Sigmoid colon (tissue), 4 donors: ENCODE measurements at regions not wholly inside any gene's neighbourhood (a gene's known extent, or its start where the extent isn't known, plus 50 kb on each side); places are given as distances from the start of the nearest gene placed in this dataset.

ENCODE experiments used
- CTCF ChIP-seq, 4 experiments: fragments of 450-650 bp in 3 of 4; fragments of 200-600 bp in 1 of 4; IDR thresholded peaks; one replicate each; pipeline ENCODE4 v1.5.1; 2016 to 2019; ENCODE audit warnings: antibody characterized with exemption in 4 of 4, mild to moderate bottlenecking in 3 of 4, moderate library complexity in 2 of 4
- EP300 ChIP-seq, 4 donors: sonication (generic); formaldehyde crosslinking; IDR thresholded peaks; one replicate each; pipeline ENCODE4 v1.6.1; 2017; ENCODE audit warnings: antibody characterized with exemption in 4 of 4
- POLR2A ChIP-seq, 2 donors: fragments of 450-650 bp; IDR thresholded peaks; one replicate each; pipeline ENCODE4 v1.6.1; 2016; ENCODE audit warnings: antibody characterized with exemption in 2 of 2, mild to moderate bottlenecking in 2 of 2, moderate library complexity in 2 of 2
- POLR2AphosphoS5 ChIP-seq, 4 donors: sonication (generic); formaldehyde crosslinking; IDR thresholded peaks; one replicate each; pipeline ENCODE4 v1.6.1; 2017; ENCODE audit warnings: antibody characterized with exemption in 4 of 4

DNA sequence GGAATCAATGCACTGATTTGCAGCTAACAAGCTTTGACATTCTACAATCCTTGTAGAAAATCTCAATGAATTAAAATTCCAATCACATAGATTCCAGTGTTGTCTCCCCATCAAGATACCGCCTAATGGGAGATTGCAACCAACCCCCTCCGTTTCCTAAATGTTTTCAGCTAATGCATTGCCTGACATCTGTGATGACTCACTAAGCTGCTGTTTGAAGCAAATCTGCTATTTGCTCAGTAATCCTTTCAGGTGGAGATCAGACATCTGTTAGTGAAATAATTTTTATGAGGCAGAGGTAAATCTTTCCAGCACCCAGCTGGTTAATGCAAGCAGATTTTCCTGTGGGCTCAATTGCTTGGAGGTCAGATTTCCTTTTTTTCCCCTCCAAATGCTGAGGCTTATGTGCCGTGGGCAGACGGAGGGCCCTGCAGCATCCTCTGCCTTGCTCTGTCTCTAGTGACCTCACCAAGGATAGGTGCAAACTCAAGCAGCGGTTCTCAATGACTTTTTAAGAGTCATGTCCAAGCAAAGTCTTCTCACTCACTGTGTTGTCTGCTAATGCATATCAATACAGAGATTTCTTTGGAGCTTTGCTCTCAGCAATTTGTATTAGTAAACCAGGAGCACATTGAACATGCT, 91.1 kb upstream of the RAB3GAP2 start:
- TF ChIP-seq CTCF (IDR thresholded peaks at IDR 0.05) (no peak), EP300 (IDR thresholded peaks at IDR 0.05) (no peak), POLR2A (IDR thresholded peaks at IDR 0.05) (no peak), POLR2AphosphoS5 (IDR thresholded peaks at IDR 0.05) (no peak)
